HG03520 (cell line): ENCODE measurements at regions not wholly inside any gene's neighbourhood (a gene's known extent, or its start where the extent isn't known, plus 50 kb on each side); places are given as distances from the start of the nearest gene placed in this dataset.
A peak's percentile ranks its signal among the peaks of the same experiment; 100 is the strongest.
"Not testable (repeated sequence)": the region's sequence is repeated elsewhere in the genome, so short reads cannot be mapped to it uniquely, and the experiment has no call there.

Experiments used
- ATAC-seq: cut with Tn5 transposase; IDR thresholded peaks from one replicate; pipeline ENCODE4 v1.9.1; 2021; ENCODE audit warnings: mild to moderate bottlenecking, moderate library complexity; ENCODE audit not compliant: unreplicated experiment

GRCh38 chr5:113719549-113719948 lies 206.1 kb downstream of the YTHDC2 start:
- ATAC-seq = no peak

GRCh38 chr5:113721171-113721570 lies 207.7 kb downstream of the YTHDC2 start:
- ATAC-seq = no peak

GRCh38 chr5:113723021-113723420 lies 209.5 kb downstream of the YTHDC2 start:
- ATAC-seq = no peak

- no peak for ATAC-seq
Observed at GRCh38 chr5:113735751-113736150, 222.3 kb downstream of the YTHDC2 start.

GRCh38 chr5:113742176-113742575 lies 228.7 kb downstream of the YTHDC2 start:
- ATAC-seq = no peak

GRCh38 chr5:113742639-113743038 lies 229.1 kb downstream of the YTHDC2 start:
- no peak for ATAC-seq

GRCh38 chr5:113748403-113748802 lies 234.9 kb downstream of the YTHDC2 start:
- ATAC-seq = no peak

- no peak for ATAC-seq
Observed at GRCh38 chr5:113749334-113749733, 235.8 kb downstream of the YTHDC2 start.

- ATAC-seq = not testable (repeated sequence)
Observed at GRCh38 chr5:113753182-113753581, 239.7 kb downstream of the YTHDC2 start.

GRCh38 chr5:113755516-113755915 lies 242.0 kb downstream of the YTHDC2 start:
- no peak for ATAC-seq

- ATAC-seq = no peak
Observed at GRCh38 chr5:113757508-113757907, 244.0 kb downstream of the YTHDC2 start.

- no peak for ATAC-seq
Observed at GRCh38 chr5:113759505-113759904, 246.0 kb downstream of the YTHDC2 start.

GRCh38 chr5:113760486-113760885 lies 247.0 kb downstream of the YTHDC2 start:
- no peak for ATAC-seq

GRCh38 chr5:113761594-113761993 lies 248.1 kb downstream of the YTHDC2 start:
- no peak for ATAC-seq

- ATAC-seq = no peak
Observed at GRCh38 chr5:113764382-113764781, 250.9 kb downstream of the YTHDC2 start.

- ATAC-seq = not testable (repeated sequence)
Observed at GRCh38 chr5:113766827-113767226, 253.3 kb downstream of the YTHDC2 start.

- no peak for ATAC-seq
Observed at GRCh38 chr5:113770648-113771047, 257.2 kb downstream of the YTHDC2 start.

- peak; percentile 85 for ATAC-seq
Observed at GRCh38 chr5:113771483-113771882, 258.0 kb downstream of the YTHDC2 start.

- ATAC-seq = no peak
Observed at GRCh38 chr5:113776168-113776567, 262.7 kb downstream of the YTHDC2 start.

GRCh38 chr5:113776832-113777525 lies 263.5 kb downstream of the YTHDC2 start:
- no peak for ATAC-seq

GRCh38 chr5:113778147-113778546 lies 264.7 kb downstream of the YTHDC2 start:
- no peak for ATAC-seq

GRCh38 chr5:113788141-113788655 lies 274.7 kb downstream of the YTHDC2 start:
- no peak for ATAC-seq

GRCh38 chr5:113789769-113790168 lies 276.3 kb downstream of the YTHDC2 start:
- ATAC-seq = no peak
